Fibroblast of lung (primary cell): ENCODE measurements at regions not wholly inside any gene's neighbourhood (a gene's known extent, or its start where the extent isn't known, plus 50 kb on each side); places are given as distances from the start of the nearest gene placed in this dataset.

Experiments used
- EZH2 ChIP-seq: IDR thresholded peaks from 2 replicates; pipeline ENCODE4 v1.5.1; 2012; ENCODE audit warnings: low read length, control low read depth, mild to moderate bottlenecking; ENCODE audit errors: missing control alignments
- TF ChIP-seq, protein P1 (sequence below), 2 donors: IDR thresholded peaks in 1 of 2; conservative IDR thresholded peaks in 1 of 2; 1 replicate in 1 of 2; 2 replicates in 1 of 2; pipeline ENCODE4 v1.5.1; 2011 to 2012; ENCODE audit warnings: low read length in 2 of 2, control low read depth in 1 of 2, inconsistent platforms in 1 of 2, low read depth in 1 of 2, mild to moderate bottlenecking in 1 of 2

DNA sequence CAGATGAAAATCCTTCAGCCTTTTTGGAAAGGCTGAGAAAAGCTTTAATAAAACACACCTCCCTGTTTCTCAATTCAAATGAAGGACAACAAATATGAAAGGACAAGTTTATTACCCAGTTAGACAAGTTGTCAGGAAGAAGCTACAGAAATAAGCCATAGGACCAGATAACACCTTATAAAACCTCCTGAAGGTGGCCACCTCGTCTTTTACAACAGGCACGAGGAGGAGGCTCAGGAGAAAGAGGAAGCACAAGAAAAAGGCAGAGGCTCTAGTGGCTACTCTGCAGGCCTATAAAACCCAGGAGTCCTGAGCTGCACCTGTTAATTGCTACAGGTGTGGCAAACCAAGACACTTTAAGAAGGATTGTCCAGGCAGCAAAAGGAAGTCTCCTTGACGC lies 352.1 kb upstream of the CDH18 start:
- no peak for TF ChIP-seq EZH2
- TF ChIP-seq, protein P1, sequence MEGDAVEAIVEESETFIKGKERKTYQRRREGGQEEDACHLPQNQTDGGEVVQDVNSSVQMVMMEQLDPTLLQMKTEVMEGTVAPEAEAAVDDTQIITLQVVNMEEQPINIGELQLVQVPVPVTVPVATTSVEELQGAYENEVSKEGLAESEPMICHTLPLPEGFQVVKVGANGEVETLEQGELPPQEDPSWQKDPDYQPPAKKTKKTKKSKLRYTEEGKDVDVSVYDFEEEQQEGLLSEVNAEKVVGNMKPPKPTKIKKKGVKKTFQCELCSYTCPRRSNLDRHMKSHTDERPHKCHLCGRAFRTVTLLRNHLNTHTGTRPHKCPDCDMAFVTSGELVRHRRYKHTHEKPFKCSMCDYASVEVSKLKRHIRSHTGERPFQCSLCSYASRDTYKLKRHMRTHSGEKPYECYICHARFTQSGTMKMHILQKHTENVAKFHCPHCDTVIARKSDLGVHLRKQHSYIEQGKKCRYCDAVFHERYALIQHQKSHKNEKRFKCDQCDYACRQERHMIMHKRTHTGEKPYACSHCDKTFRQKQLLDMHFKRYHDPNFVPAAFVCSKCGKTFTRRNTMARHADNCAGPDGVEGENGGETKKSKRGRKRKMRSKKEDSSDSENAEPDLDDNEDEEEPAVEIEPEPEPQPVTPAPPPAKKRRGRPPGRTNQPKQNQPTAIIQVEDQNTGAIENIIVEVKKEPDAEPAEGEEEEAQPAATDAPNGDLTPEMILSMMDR (conservative IDR thresholded peaks at IDR 0.05 in 1 of 2, IDR thresholded peaks at IDR 0.05 in 1 of 2; ENCODE audit: low read depth in 1 of 2, low read length in 2 of 2): no peak
